Progenitor cell of endocrine pancreas (in vitro differentiated cells): ENCODE measurements at regions not wholly inside any gene's neighbourhood (a gene's known extent, or its start where the extent isn't known, plus 50 kb on each side); places are given as distances from the start of the nearest gene placed in this dataset.
"Not testable (repeated sequence)": the region's sequence is repeated elsewhere in the genome, so short reads cannot be mapped to it uniquely, and the experiment has no call there.

Experiments used
- DNase-seq: peaks from one replicate; pipeline ENCODE4 v3.0.0; 2021; ENCODE audit warnings: low spot score; ENCODE audit not compliant: unreplicated experiment
- H3K27ac Mint-ChIP-seq: 2 replicates; pipeline ENCODE4 v1.8.0; 2021; ENCODE audit warnings: mild to moderate bottlenecking, moderate library complexity, mixed read lengths
- H3K27me3 Mint-ChIP-seq: 2 replicates; pipeline ENCODE4 v1.8.0; 2021; ENCODE audit warnings: mixed read lengths
- H3K36me3 Mint-ChIP-seq: 2 replicates; pipeline ENCODE4 v1.8.0; 2022; ENCODE audit warnings: mixed read lengths; ENCODE audit not compliant: insufficient read depth
- H3K4me1 Mint-ChIP-seq: 2 replicates; pipeline ENCODE4 v1.8.0; 2021; ENCODE audit warnings: low read depth, mixed read lengths
- H3K4me3 Mint-ChIP-seq: 2 replicates; pipeline ENCODE4 v1.8.0; 2021; ENCODE audit warnings: low read depth, mild to moderate bottlenecking, moderate library complexity, mixed read lengths
- H3K9me3 Mint-ChIP-seq: 2 replicates; pipeline ENCODE4 v1.8.0; 2021; ENCODE audit warnings: low read depth, mixed read lengths
- CTCF ChIP-seq: fragments of 200-600 bp; sonication (generic); IDR thresholded peaks from one replicate; pipeline ENCODE4 v1.5.0; 2021; ENCODE audit warnings: antibody characterized with exemption, mild to moderate bottlenecking; ENCODE audit not compliant: unreplicated experiment

GRCh38 chr5:105616599-105616998 is 2054.0 kb upstream of the NUDT12 start:
- no peaks in the 10 kb centered on the region for H3K36me3 Mint-ChIP-seq
- TF ChIP-seq CTCF = no peak
- H3K27me3 Mint-ChIP-seq = no peaks in the 10 kb centered on the region
- no peak for DNase-seq
- H3K4me3 Mint-ChIP-seq = no peak overlapping the region
- peaks cover 26% of the 10 kb centered on the region for H3K4me1 Mint-ChIP-seq
- H3K9me3 Mint-ChIP-seq = no peaks in the 10 kb centered on the region
- no peak overlapping the region for H3K27ac Mint-ChIP-seq

GRCh38 chr5:105602406-105602805 is 2039.8 kb upstream of the NUDT12 start:
- not testable (repeated sequence) for H3K4me3 Mint-ChIP-seq, H3K36me3 Mint-ChIP-seq, DNase-seq, H3K4me1 Mint-ChIP-seq, H3K27ac Mint-ChIP-seq, H3K27me3 Mint-ChIP-seq
- peaks cover 44% of the 10 kb centered on the region for H3K9me3 Mint-ChIP-seq

- Mint-ChIP-seq H3K27me3 (no peaks in the 10 kb centered on the region), H3K9me3 (peaks cover 12% of the 10 kb centered on the region), H3K27ac (no peak overlapping the region), H3K4me1 (peaks cover under 1% of the 10 kb centered on the region), H3K36me3 (no peaks in the 10 kb centered on the region), H3K4me3 (no peak overlapping the region)
- no peak for DNase-seq
- TF ChIP-seq CTCF = no peak
These were observed 2030.6 kb upstream of the NUDT12 start for GRCh38 chr5:105593011-105593760.

- Mint-ChIP-seq H3K4me1 (peaks cover 1% of the 10 kb centered on the region), H3K36me3 (no peaks in the 10 kb centered on the region), H3K9me3 (peaks cover 18% of the 10 kb centered on the region), H3K4me3 (no peak overlapping the region), H3K27ac (no peak overlapping the region), H3K27me3 (no peaks in the 10 kb centered on the region)
- TF ChIP-seq CTCF = no peak
- no peak for DNase-seq
These were observed 2025.5 kb upstream of the NUDT12 start for GRCh38 chr5:105587963-105588662.

- Mint-ChIP-seq H3K4me1 (no peaks in the 10 kb centered on the region), H3K27me3 (no peaks in the 10 kb centered on the region), H3K27ac (no peak overlapping the region), H3K9me3 (peaks cover 28% of the 10 kb centered on the region), H3K36me3 (no peaks in the 10 kb centered on the region), H3K4me3 (no peak overlapping the region)
- TF ChIP-seq CTCF = no peak
- DNase-seq = no peak
These were observed 2019.5 kb upstream of the NUDT12 start for GRCh38 chr5:105581988-105582690.
